HepG2 (cell line): ENCODE measurements at regions not wholly inside any gene's neighbourhood (a gene's known extent, or its start where the extent isn't known, plus 50 kb on each side); places are given as distances from the start of the nearest gene placed in this dataset.

ENCODE experiments used
- ATF7 ChIP-seq, 2 experiments: fragments of 450-650 bp in 1 of 2; sonication (generic) in 1 of 2; formaldehyde crosslinking in 1 of 2; IDR thresholded peaks; 2 replicates each; pipeline versions ENCODE4 v1.4.0 to v1.6.1; 2016 to 2020; ENCODE audit warnings: antibody characterized with exemption in 1 of 2, mild to moderate bottlenecking in 1 of 2, missing genetic modification reagents in 1 of 2
- BCLAF1 ChIP-seq: fragments of 450-650 bp; IDR thresholded peaks from 2 replicates; pipeline ENCODE4 v1.6.1; 2017; ENCODE audit warnings: mild to moderate bottlenecking
- CENPX ChIP-seq: sonication (generic); formaldehyde crosslinking; IDR thresholded peaks from 2 replicates; pipeline ENCODE4 v1.9.0; 2021; ENCODE audit warnings: mild to moderate bottlenecking, missing genetic modification reagents, moderate library complexity
- PTBP1 ChIP-seq: fragments of 200-400 bp; formaldehyde crosslinking; IDR thresholded peaks from 2 replicates; pipeline ENCODE4 v1.6.1; 2018; ENCODE audit warnings: low read length, low read depth; ENCODE audit not compliant: poor library complexity, severe bottlenecking
- RBM39 ChIP-seq: fragments of 200-400 bp; formaldehyde crosslinking; IDR thresholded peaks from one replicate; pipeline ENCODE4 v1.6.1; 2018; ENCODE audit warnings: antibody characterized with exemption, mild to moderate bottlenecking, low read depth, low read length; ENCODE audit not compliant: poor library complexity, severe bottlenecking
- TEAD3 ChIP-seq: optimal IDR thresholded peaks from 2 replicates; pipeline ENCODE3; 2016; ENCODE audit warnings: borderline replicate concordance
- TFDP1 ChIP-seq: IDR thresholded peaks from 2 replicates; pipeline ENCODE4 v1.6.1; 2016; ENCODE audit warnings: missing compliant biosample characterization, missing genetic modification reagents, borderline replicate concordance
- WIZ ChIP-seq: sonication (generic); formaldehyde crosslinking; IDR thresholded peaks from 2 replicates; pipeline ENCODE4 v1.5.1; 2020; ENCODE audit warnings: mild to moderate bottlenecking, missing genetic modification reagents
- ZBTB2 ChIP-seq: sonication (generic); formaldehyde crosslinking; IDR thresholded peaks from 2 replicates; pipeline ENCODE4 v1.8.0; 2022; ENCODE audit warnings: low read depth, missing genetic modification reagents
- ZNF207 ChIP-seq: fragments of 450-650 bp; IDR thresholded peaks from 2 replicates; pipeline ENCODE4 v1.6.1; 2016; ENCODE audit warnings: antibody characterized with exemption, borderline replicate concordance
- ZNF260 ChIP-seq: sonication (generic); formaldehyde crosslinking; IDR thresholded peaks from 2 replicates; pipeline ENCODE4 v1.4.0; 2020; ENCODE audit warnings: missing genetic modification reagents, low read depth, mild to moderate bottlenecking, borderline replicate concordance
- ZNF34 ChIP-seq: sonication (generic); formaldehyde crosslinking; IDR thresholded peaks from 2 replicates; pipeline ENCODE4 v1.4.0; 2020; ENCODE audit warnings: mild to moderate bottlenecking, missing genetic modification reagents, borderline replicate concordance
- ZNF407 ChIP-seq: sonication (generic); formaldehyde crosslinking; IDR thresholded peaks from one replicate; pipeline ENCODE4 v1.5.1; 2020; ENCODE audit warnings: mild to moderate bottlenecking, missing genetic modification reagents; ENCODE audit errors: not compliant biosample characterization
- ZNF503 ChIP-seq: sonication (generic); formaldehyde crosslinking; IDR thresholded peaks from 2 replicates; pipeline ENCODE4 v1.4.0; 2020; ENCODE audit warnings: missing genetic modification reagents

- TF ChIP-seq BCLAF1 (no peak), WIZ (CRISPR knock-in tag) (no peak), ZBTB2 (CRISPR knock-in tag) (no peak), ZNF407 (CRISPR knock-in tag) (no peak), TEAD3 (CRISPR knock-in tag) (no peak), ZNF207 (no peak), ZNF503 (CRISPR knock-in tag) (no peak), TFDP1 (no peak), ZNF34 (no peak), PTBP1 (no peak), RBM39 (no peak), CENPX (CRISPR knock-in tag) (no peak), ATF7 (IDR thresholded peaks at IDR 0.05) (no peak), ATF7 (CRISPR knock-in tag; IDR thresholded peaks at IDR 0.05) (no peak), ZNF260 (CRISPR knock-in tag) (no peak)
These were observed 161.9 kb upstream of the PCDH9 start (continued) for GRCh38 chr13:67392014-67392413.
